GM23248 (cell line): ENCODE measurements at regions not wholly inside any gene's neighbourhood (a gene's known extent, or its start where the extent isn't known, plus 50 kb on each side); places are given as distances from the start of the nearest gene placed in this dataset.

ENCODE experiments used
- DNase-seq: peaks from one replicate; pipeline ENCODE4 v3.0.0-alpha.2; 2015
- H2AFZ ChIP-seq: fragments of 200-600 bp; sonication (generic); 2 replicates; pipeline ENCODE4 v1.6.1; 2016; ENCODE audit warnings: antibody characterized with exemption
- H3F3A ChIP-seq: fragments of 200-600 bp; sonication (generic); 2 replicates; pipeline ENCODE4 v1.6.1; 2016; ENCODE audit warnings: mild to moderate bottlenecking, antibody characterized with exemption, mixed run types; ENCODE audit not compliant: insufficient read depth
- H3K27ac ChIP-seq: fragments of 200-600 bp; sonication (generic); 2 replicates; pipeline ENCODE4 v1.5.1; 2016; ENCODE audit warnings: mild to moderate bottlenecking
- H3K27me3 ChIP-seq: fragments of 200-600 bp; sonication (generic); replicated peaks from 2 replicates; pipeline ENCODE4 v1.6.1; 2016; ENCODE audit warnings: mild to moderate bottlenecking; ENCODE audit not compliant: insufficient read depth
- H3K36me3 ChIP-seq: fragments of 200-600 bp; sonication (generic); 2 replicates; pipeline ENCODE4 v1.6.1; 2016; ENCODE audit warnings: low read depth, mild to moderate bottlenecking
- H3K4me1 ChIP-seq: fragments of 200-600 bp; sonication (generic); 2 replicates; pipeline ENCODE4 v1.6.1; 2016; ENCODE audit warnings: mild to moderate bottlenecking; ENCODE audit not compliant: insufficient read depth
- H3K4me2 ChIP-seq: fragments of 200-600 bp; sonication (generic); one replicate; pipeline ENCODE4 v1.6.1; 2016; ENCODE audit warnings: mild to moderate bottlenecking; ENCODE audit not compliant: unreplicated experiment
- H3K4me3 ChIP-seq: fragments of 200-600 bp; sonication (generic); 2 replicates; pipeline ENCODE4 v1.5.1; 2016; ENCODE audit warnings: mild to moderate bottlenecking
- H3K79me2 ChIP-seq: fragments of 200-600 bp; sonication (generic); 2 replicates; pipeline ENCODE4 v1.6.1; 2016; ENCODE audit warnings: mild to moderate bottlenecking; ENCODE audit not compliant: insufficient read depth
- H3K9ac ChIP-seq: fragments of 200-600 bp; sonication (generic); 2 replicates; pipeline ENCODE4 v1.6.1; 2016; ENCODE audit warnings: mild to moderate bottlenecking
- H3K9me2 ChIP-seq: fragments of 200-600 bp; sonication (generic); 2 replicates; pipeline ENCODE4 v1.6.1; 2016; ENCODE audit warnings: mixed run types, mild to moderate bottlenecking, moderate library complexity; ENCODE audit not compliant: insufficient read depth
- H3K9me3 ChIP-seq: fragments of 200-600 bp; sonication (generic); one replicate; pipeline ENCODE4 v1.6.1; 2017; ENCODE audit warnings: low read depth
- H4K20me1 ChIP-seq: fragments of 200-600 bp; sonication (generic); 2 replicates; pipeline ENCODE4 v1.6.0; 2016; ENCODE audit not compliant: insufficient read depth
- EZH2 ChIP-seq: fragments of 200-600 bp; sonication (generic); IDR thresholded peaks from 2 replicates; pipeline ENCODE4 v1.6.1; 2018; ENCODE audit warnings: antibody characterized with exemption, mild to moderate bottlenecking; ENCODE audit not compliant: insufficient read depth, poor library complexity, severe bottlenecking
- EZH2phosphoT487 ChIP-seq: fragments of 200-600 bp; sonication (generic); IDR thresholded peaks from 2 replicates; pipeline ENCODE4 v1.6.1; 2018; ENCODE audit warnings: antibody characterized with exemption, moderate library complexity, mild to moderate bottlenecking, low read depth; ENCODE audit not compliant: insufficient read depth
- WGBS, 2 experiments: methylation state at CpG; one replicate each; pipeline ENCODE4 v1.1.6; 2015 to 2017; ENCODE audit warnings: low lambda C conversion rate in 2 of 2, low coverage in 1 of 2; ENCODE audit errors: missing lambda C conversion rate in 2 of 2; 5-methylcytosine and 5-hydroxymethylcytosine counted together
- in situ Hi-C: fragments of 300-500 bp; cut with MboI; formaldehyde crosslinking; loops from 2 replicates; pipeline ENCODE4 v1.15.0; 2020

DNA sequence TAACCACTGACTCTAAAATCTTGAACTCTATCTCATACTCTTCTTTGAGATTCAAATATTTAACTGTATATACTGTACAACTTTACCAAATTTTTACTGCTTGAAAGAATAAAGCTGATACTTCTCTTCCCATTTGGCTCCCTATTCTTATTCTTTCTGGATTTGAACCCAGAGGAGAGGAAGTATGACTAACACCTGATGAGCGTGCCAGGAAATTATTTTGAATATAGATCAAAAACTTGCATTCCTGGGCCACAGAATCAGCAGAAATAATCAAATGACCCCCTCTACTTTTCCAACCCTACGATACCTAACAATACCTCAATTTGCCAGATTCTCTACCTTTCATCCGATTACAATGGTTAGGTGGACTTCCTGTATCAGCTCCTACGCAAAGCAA, 285.8 kb downstream of the ISL1 start:
- H3K4me2 ChIP-seq: no peak overlapping the region
- H3K27ac ChIP-seq: no peak overlapping the region
- in situ Hi-C loops: no loop called here
- H2AFZ ChIP-seq: no peak overlapping the region
- H3F3A ChIP-seq: no peaks in the 10 kb centered on the region
- H3K9me3 ChIP-seq: no peaks in the 10 kb centered on the region
- H3K4me1 ChIP-seq: no peaks in the 10 kb centered on the region
- no peaks in the 10 kb centered on the region for H3K36me3 ChIP-seq
- H3K27me3 ChIP-seq: no peaks in the 10 kb centered on the region
- H3K9me2 ChIP-seq: no peaks in the 10 kb centered on the region
- WGBS, 2 experiments: 38 to 39% methylated on average over 4 of the region's 4 CpGs
- TF ChIP-seq EZH2: no peak
- TF ChIP-seq EZH2phosphoT487: no peak
- DNase-seq: no peak
- H4K20me1 ChIP-seq: no peaks in the 10 kb centered on the region
- H3K4me3 ChIP-seq: no peak overlapping the region
- no peaks in the 10 kb centered on the region for H3K79me2 ChIP-seq
- no peak overlapping the region for H3K9ac ChIP-seq

DNA sequence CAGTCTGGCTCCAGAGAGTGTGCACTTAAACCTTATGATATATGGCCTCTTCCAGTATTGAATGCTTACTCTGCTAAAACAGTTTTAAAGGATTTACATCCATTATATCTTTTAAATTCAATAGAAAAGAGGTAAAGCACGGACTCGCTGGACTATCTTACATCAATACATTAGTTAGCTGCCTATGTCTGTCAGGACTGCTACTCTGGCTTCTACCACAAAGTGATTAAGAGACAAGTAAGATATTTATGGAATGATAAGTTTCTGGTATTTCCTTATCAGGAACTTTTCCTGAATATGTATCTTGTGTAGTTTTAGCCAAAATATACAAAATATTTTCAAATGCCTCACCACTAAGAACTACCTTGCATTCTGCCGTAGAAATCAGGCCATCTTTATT, 295.1 kb downstream of the ISL1 start:
- H3K36me3 ChIP-seq: no peaks in the 10 kb centered on the region
- no peak overlapping the region for H2AFZ ChIP-seq
- in situ Hi-C loops: no loop called here
- no peak for TF ChIP-seq EZH2phosphoT487
- no peak for TF ChIP-seq EZH2
- no peak overlapping the region for H3K9ac ChIP-seq
- no peaks in the 10 kb centered on the region for H3K4me1 ChIP-seq
- no peak overlapping the region for H3K27ac ChIP-seq
- no peaks in the 10 kb centered on the region for H4K20me1 ChIP-seq
- H3K79me2 ChIP-seq: no peaks in the 10 kb centered on the region
- DNase-seq: no peak
- no peaks in the 10 kb centered on the region for H3K9me3 ChIP-seq
- 37 to 42% methylated on average over 3 of the region's 3 CpGs for WGBS, 2 experiments
- H3K4me3 ChIP-seq: no peak overlapping the region
- no peaks in the 10 kb centered on the region for H3F3A ChIP-seq
- no peaks in the 10 kb centered on the region for H3K27me3 ChIP-seq
- H3K9me2 ChIP-seq: no peaks in the 10 kb centered on the region
- H3K4me2 ChIP-seq: no peak overlapping the region

DNA sequence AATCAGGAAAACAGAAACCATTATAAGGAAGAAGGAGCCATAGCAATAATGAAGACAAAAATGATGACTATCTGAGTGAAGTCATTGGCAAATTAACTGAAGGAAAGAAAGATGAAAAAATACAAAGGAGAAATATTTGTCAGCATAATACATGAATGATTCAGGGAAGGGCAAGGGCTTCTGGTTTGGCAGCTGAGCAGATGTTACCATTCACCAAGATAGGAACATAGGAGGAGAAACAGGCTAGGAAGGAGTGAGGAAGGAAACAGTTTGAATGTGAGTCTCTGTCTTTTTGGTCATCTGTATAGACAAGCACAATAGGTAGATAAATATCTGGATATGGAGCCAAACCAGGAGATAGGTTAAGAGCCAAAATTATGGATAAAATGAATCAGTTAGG, 296.0 kb downstream of the ISL1 start:
- Histone ChIP-seq H4K20me1 (no peaks in the 10 kb centered on the region), H3K27ac (no peak overlapping the region), H3F3A (no peaks in the 10 kb centered on the region), H3K9me2 (no peaks in the 10 kb centered on the region), H3K4me3 (no peak overlapping the region), H3K36me3 (no peaks in the 10 kb centered on the region), H3K4me1 (no peaks in the 10 kb centered on the region), H3K79me2 (no peaks in the 10 kb centered on the region), H3K27me3 (no peaks in the 10 kb centered on the region), H3K9ac (no peak overlapping the region), H3K9me3 (no peaks in the 10 kb centered on the region), H3K4me2 (no peak overlapping the region), H2AFZ (no peak overlapping the region)
- DNase-seq: no peak
- in situ Hi-C loops: no loop called here
- no peak for TF ChIP-seq EZH2
- no peak for TF ChIP-seq EZH2phosphoT487

DNA sequence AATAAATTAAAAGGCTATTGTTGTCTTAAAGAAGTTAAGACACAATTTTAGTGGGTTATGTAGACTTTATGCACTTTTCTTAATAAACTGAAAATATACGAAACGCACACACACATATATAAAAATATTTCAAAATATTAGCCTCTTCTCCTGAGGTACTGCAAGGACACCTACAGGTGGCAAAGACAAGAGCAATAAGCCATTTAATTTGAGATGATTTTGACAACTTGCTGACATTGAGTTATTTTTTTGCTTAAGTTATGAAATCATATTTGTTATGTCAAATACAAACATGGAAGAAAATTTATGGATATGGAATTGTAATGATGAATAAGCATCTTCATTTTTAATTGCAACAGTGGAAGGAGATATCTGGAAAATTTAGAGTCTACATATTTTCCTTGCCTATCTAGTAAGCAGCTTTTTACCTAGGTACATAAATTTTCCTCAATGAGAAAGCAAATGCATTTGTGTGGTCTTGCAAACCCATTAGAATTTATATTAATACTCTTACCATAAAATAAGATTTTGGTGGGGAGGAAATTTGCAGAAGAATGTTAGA, 301.6 kb downstream of the ISL1 start:
- Histone ChIP-seq H3K4me2 (no peak overlapping the region), H3K27ac (no peak overlapping the region), H3F3A (no peaks in the 10 kb centered on the region), H3K79me2 (no peaks in the 10 kb centered on the region), H3K4me3 (no peak overlapping the region), H3K9ac (no peak overlapping the region), H3K27me3 (no peaks in the 10 kb centered on the region), H3K9me2 (no peaks in the 10 kb centered on the region), H2AFZ (no peak overlapping the region), H3K9me3 (no peaks in the 10 kb centered on the region), H3K4me1 (no peaks in the 10 kb centered on the region), H3K36me3 (no peaks in the 10 kb centered on the region), H4K20me1 (no peaks in the 10 kb centered on the region)
- 36 to 58% methylated on average over 2 of the region's 2 CpGs for WGBS, 2 experiments
- no peak for TF ChIP-seq EZH2phosphoT487
- TF ChIP-seq EZH2: no peak
- no peak for DNase-seq
- in situ Hi-C loops: no loop called here

DNA sequence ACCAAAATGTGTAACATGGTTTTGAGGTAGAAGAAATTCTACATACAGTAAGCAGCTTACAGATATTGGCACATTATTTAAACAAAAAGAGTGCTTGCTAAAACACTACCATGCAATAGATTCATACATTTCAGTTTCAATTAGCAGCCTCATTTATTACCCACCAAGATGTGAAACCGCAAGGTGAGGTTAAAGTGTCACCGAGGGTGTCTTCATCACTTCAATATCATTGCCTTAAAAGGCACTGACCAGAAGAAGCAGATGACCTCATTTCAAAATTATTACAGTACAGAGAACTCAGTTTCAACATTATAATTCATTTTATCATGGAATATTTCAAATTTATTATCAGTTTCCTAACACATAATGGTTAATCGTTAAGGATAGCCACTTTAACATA, 302.2 kb downstream of the ISL1 start:
- Histone ChIP-seq H3K27me3 (no peaks in the 10 kb centered on the region), H3K9me3 (no peaks in the 10 kb centered on the region), H3K27ac (no peak overlapping the region), H3K36me3 (no peaks in the 10 kb centered on the region), H3K4me2 (no peak overlapping the region), H4K20me1 (no peaks in the 10 kb centered on the region), H3K4me3 (no peak overlapping the region), H3K4me1 (no peaks in the 10 kb centered on the region), H3K9me2 (no peaks in the 10 kb centered on the region), H3K9ac (no peak overlapping the region), H3F3A (no peaks in the 10 kb centered on the region), H2AFZ (no peak overlapping the region), H3K79me2 (no peaks in the 10 kb centered on the region)
- no peak for DNase-seq
- in situ Hi-C loops: no loop called here
- no peak for TF ChIP-seq EZH2
- no peak for TF ChIP-seq EZH2phosphoT487
- 47 to 48% methylated on average over 3 of the region's 3 CpGs for WGBS, 2 experiments
